ENCODE measurements at regions not wholly inside any gene's neighbourhood (a gene's known extent, or its start where the extent isn't known, plus 50 kb on each side); places are given as distances from the start of the nearest gene placed in this dataset.

DNA sequence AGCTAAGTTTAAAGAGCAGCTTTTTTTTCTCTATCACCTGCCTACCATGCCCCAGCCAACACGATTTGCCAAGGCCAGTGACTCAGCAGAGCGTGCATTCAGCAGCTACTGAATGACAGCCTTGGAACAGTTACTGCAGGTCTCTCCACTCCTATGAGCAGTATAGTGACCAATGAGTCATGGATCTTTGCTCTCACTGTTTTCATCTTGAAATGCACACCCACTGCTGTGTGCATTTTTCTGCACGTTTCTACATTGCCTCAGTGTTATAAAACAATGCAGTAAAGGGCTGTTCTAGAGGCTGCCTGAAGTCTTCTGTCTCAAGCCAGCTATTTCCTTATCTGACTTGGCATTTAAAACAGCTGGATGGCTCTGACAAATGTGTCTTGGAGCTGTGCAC lies 66.0 kb upstream of the C4orf54 start:
- ChIA-PET CTCF (interaction anchor here (0.7 kb wide), 1 partner anchor 101 kb away, joined by 3 read pairs; no protein-coding TSS in a partner anchor), POLR2A (no interaction called here)
- peak; percentile 32 for DNase-seq (ENCODE audit: low read depth)
- no peaks in the 10 kb centered on the region; the same call in 1 of the 2 replicates for H3K27me3 ChIP-seq (ENCODE audit: control insufficient read depth, insufficient read depth, low read length)
- TF ChIP-seq, protein P1, sequence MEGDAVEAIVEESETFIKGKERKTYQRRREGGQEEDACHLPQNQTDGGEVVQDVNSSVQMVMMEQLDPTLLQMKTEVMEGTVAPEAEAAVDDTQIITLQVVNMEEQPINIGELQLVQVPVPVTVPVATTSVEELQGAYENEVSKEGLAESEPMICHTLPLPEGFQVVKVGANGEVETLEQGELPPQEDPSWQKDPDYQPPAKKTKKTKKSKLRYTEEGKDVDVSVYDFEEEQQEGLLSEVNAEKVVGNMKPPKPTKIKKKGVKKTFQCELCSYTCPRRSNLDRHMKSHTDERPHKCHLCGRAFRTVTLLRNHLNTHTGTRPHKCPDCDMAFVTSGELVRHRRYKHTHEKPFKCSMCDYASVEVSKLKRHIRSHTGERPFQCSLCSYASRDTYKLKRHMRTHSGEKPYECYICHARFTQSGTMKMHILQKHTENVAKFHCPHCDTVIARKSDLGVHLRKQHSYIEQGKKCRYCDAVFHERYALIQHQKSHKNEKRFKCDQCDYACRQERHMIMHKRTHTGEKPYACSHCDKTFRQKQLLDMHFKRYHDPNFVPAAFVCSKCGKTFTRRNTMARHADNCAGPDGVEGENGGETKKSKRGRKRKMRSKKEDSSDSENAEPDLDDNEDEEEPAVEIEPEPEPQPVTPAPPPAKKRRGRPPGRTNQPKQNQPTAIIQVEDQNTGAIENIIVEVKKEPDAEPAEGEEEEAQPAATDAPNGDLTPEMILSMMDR (IDR thresholded peaks at IDR 0.05; ENCODE audit: insufficient read depth, low read depth, low read length): no peak
- no peaks in the 10 kb centered on the region for H3K36me3 ChIP-seq (ENCODE audit: control insufficient read depth, insufficient read depth, low read length)
- no peak overlapping the region for H3K4me3 ChIP-seq (ENCODE audit: low read depth, low read length)

DNA sequence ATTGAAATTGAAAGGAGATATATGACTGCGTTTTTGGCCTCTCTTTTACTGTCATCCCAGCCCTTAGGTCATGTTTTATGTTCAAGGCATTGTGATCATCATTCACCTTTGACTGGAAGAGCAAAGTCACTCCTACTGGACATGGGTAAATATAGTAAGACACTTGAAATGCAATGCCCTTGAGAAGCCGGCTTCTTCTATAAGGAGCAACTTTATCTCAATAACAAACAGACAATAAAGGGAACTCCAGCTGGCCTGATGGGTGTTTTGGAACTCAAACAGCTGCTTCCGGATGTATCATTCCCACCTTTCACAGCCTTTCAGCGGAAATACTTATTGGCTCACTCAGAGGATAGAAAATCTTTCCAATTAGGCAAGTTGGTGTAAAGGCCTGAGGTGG lies 65.1 kb upstream of the C4orf54 start:
- no peak for DNase-seq (ENCODE audit: low read depth)
- H3K4me3 ChIP-seq (ENCODE audit: low read depth, low read length): no peak overlapping the region
- TF ChIP-seq, protein P1 (IDR thresholded peaks at IDR 0.05; ENCODE audit: insufficient read depth, low read depth, low read length): no peak
- H3K36me3 ChIP-seq (ENCODE audit: control insufficient read depth, insufficient read depth, low read length): no peaks in the 10 kb centered on the region
- H3K27me3 ChIP-seq (ENCODE audit: control insufficient read depth, insufficient read depth, low read length): no peaks in the 10 kb centered on the region; the same call in 1 of the 2 replicates
- POLR2A ChIA-PET: no interaction called here
- CTCF ChIA-PET: interaction anchor here (1.1 kb wide), 1 partner anchor 14 kb away, joined by 3 read pairs; no protein-coding TSS in a partner anchor

DNA sequence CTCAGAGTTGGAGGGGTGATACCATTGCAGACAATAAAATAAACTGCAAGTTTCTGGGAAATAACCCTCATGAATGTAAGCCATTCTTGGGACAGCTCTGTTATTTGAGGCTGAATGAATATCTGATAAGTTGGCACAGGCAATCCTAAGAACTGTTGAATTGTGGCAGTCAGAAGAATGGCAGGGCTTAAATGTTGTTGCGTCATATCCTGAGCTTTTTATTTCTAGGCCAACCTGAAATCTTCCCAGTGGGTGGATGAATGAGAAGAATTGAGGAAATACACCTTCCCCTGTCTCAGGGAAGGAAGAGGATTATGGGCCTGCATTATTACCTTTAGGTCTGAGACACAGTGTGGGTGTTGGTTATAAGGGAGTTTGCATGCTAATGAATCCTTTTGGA lies 64.4 kb upstream of the C4orf54 start:
- ChIA-PET POLR2A (no interaction called here), CTCF (interaction anchor here (1.1 kb wide), 1 partner anchor 14 kb away, joined by 3 read pairs; no protein-coding TSS in a partner anchor)
- H3K4me3 ChIP-seq (ENCODE audit: low read depth, low read length): no peak overlapping the region
- TF ChIP-seq, protein P1 (IDR thresholded peaks at IDR 0.05; ENCODE audit: insufficient read depth, low read depth, low read length): no peak
- no peaks in the 10 kb centered on the region for H3K36me3 ChIP-seq (ENCODE audit: control insufficient read depth, insufficient read depth, low read length)
- no peaks in the 10 kb centered on the region; the same call in 1 of the 2 replicates for H3K27me3 ChIP-seq (ENCODE audit: control insufficient read depth, insufficient read depth, low read length)
- DNase-seq (ENCODE audit: low read depth): no peak

DNA sequence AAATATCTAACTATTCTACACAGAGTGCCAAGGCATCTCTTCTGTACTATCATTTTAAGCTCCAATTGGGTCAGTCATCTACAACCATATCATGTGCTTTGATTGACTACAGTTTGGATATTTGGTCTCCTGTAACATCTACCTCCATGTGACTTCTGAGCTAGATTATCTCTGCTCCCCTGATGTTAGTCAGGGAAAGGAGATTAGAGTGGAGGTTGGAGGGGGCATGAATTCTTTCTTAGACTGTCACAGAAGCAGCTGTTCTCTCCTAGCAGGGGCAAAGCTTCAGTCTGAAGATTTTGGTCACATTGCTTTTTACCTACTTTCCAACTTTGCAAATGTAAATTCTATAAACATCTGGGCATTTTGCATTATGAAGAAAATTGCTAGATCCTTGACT lies 62.6 kb upstream of the C4orf54 start:
- ChIA-PET POLR2A (no interaction called here), CTCF (no interaction called here)
- H3K36me3 ChIP-seq (ENCODE audit: control insufficient read depth, insufficient read depth, low read length): no peaks in the 10 kb centered on the region
- H3K27me3 ChIP-seq (ENCODE audit: control insufficient read depth, insufficient read depth, low read length): no peaks in the 10 kb centered on the region
- no peak overlapping the region for H3K4me3 ChIP-seq (ENCODE audit: low read depth, low read length)
- no peak for DNase-seq (ENCODE audit: low read depth)
- TF ChIP-seq, protein P1 (IDR thresholded peaks at IDR 0.05; ENCODE audit: insufficient read depth, low read depth, low read length): no peak

DNA sequence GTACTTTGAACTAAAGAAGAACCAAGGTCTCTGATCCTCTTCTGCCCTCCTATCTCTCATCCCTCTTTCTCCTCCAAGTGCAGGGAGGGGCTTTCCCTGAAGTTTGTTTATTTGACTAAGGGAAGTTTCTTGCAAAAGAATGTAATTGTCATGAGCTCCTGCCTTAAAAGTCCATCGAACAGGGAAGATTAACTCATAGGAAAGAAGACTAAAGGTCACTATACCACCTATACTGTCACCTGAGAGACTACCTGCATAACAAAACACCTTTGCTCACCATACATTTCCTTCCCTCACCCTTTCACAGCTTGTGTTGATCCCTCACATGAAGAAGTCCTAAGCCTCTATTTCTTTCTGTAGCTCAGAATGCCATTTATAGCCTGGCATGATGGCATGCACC lies 59.4 kb upstream of the C4orf54 start:
- no peak overlapping the region for H3K4me3 ChIP-seq (ENCODE audit: low read depth, low read length)
- H3K36me3 ChIP-seq (ENCODE audit: control insufficient read depth, insufficient read depth, low read length): no peaks in the 10 kb centered on the region
- TF ChIP-seq, protein P1 (IDR thresholded peaks at IDR 0.05; ENCODE audit: insufficient read depth, low read depth, low read length): no peak
- no peaks in the 10 kb centered on the region for H3K27me3 ChIP-seq (ENCODE audit: control insufficient read depth, insufficient read depth, low read length)
- DNase-seq (ENCODE audit: low read depth): no peak
- ChIA-PET POLR2A (no interaction called here), CTCF (interaction anchor here (1.4 kb wide), 1 partner anchor 25 kb away, joined by 3 read pairs; no protein-coding TSS in a partner anchor)
